Spleen (tissue), 11 donors: ENCODE measurements at regions not wholly inside any gene's neighbourhood (a gene's known extent, or its start where the extent isn't known, plus 50 kb on each side); places are given as distances from the start of the nearest gene placed in this dataset.
A peak's percentile ranks its signal among the peaks of the same experiment; 100 is the strongest.
"Not testable (repeated sequence)": the region's sequence is repeated elsewhere in the genome, so short reads cannot be mapped to it uniquely, and the experiment has no call there.

Experiments used
- DNase-seq: peaks from one replicate; pipeline ENCODE4 v3.0.0-alpha.2; 2020
- H3K27ac ChIP-seq, 8 donors: fragments of 200-600 bp; sonication (generic) in 7 of 8; 1 replicate in 4 of 8; 2 replicates in 4 of 8; pipeline versions ENCODE4 v1.5.0 to v1.8.0; 2016 to 2021; ENCODE audit warnings: inconsistent platforms in 4 of 8, mild to moderate bottlenecking in 4 of 8, moderate library complexity in 1 of 8
- H3K27me3 ChIP-seq, 7 donors: fragments of 200-600 bp; sonication (generic) in 6 of 7; replicated peaks in 1 of 7; 1 replicate in 4 of 7; 2 replicates in 3 of 7; pipeline versions ENCODE4 v1.5.0 to v1.8.0; 2016 to 2021; ENCODE audit warnings: inconsistent platforms in 3 of 7, mild to moderate bottlenecking in 1 of 7
- H3K36me3 ChIP-seq, 6 donors: fragments of 200-600 bp; sonication (generic) in 5 of 6; 1 replicate in 4 of 6; 2 replicates in 2 of 6; pipeline versions ENCODE4 v1.5.0 to v1.8.0; 2016 to 2021; ENCODE audit warnings: inconsistent platforms in 2 of 6
- H3K4me1 ChIP-seq, 6 donors: fragments of 200-600 bp; sonication (generic) in 5 of 6; 1 replicate in 3 of 6; 2 replicates in 3 of 6; pipeline versions ENCODE4 v1.5.0 to v1.8.0; 2016 to 2021; ENCODE audit warnings: inconsistent platforms in 3 of 6
- H3K4me3 ChIP-seq, 8 donors: fragments of 200-600 bp; sonication (generic) in 7 of 8; 1 replicate in 4 of 8; 2 replicates in 4 of 8; pipeline versions ENCODE4 v1.5.0 to v1.8.0; 2016 to 2021; ENCODE audit warnings: inconsistent platforms in 4 of 8, mild to moderate bottlenecking in 4 of 8, moderate library complexity in 2 of 8
- H3K9me3 ChIP-seq, 8 donors: fragments of 200-600 bp; sonication (generic) in 7 of 8; 1 replicate in 4 of 8; 2 replicates in 4 of 8; pipeline versions ENCODE4 v1.5.0 to v1.8.0; 2016 to 2021; ENCODE audit warnings: inconsistent platforms in 4 of 8
- POLR2A ChIP-seq, 3 donors: fragments of 450-650 bp; IDR thresholded peaks; one replicate each; pipeline ENCODE4 v1.5.1; 2017; ENCODE audit warnings: antibody characterized with exemption in 3 of 3, mild to moderate bottlenecking in 1 of 3
- POLR2AphosphoS5 ChIP-seq, 3 donors: sonication (generic); formaldehyde crosslinking; IDR thresholded peaks; one replicate each; pipeline ENCODE4 v1.5.1; 2017; ENCODE audit warnings: antibody characterized with exemption in 3 of 3
- WGBS, 5 donors: extraction: QIAGEN DNeasy Blood & Tissue Kit in 3 of 5; methylation state at CpG; one replicate each; pipeline versions ENCODE4 v1.1.5 to v1.1.7; 2013 to 2018; 5-methylcytosine and 5-hydroxymethylcytosine counted together
- intact Hi-C: fragments of 100-400 bp; cut with DNase I; formaldehyde crosslinking; loops from one replicate; pipeline ENCODE4 v1.15.0; 2023; ENCODE audit warnings: low total_unique reads
- TF ChIP-seq, protein P1 (sequence below), 11 experiments: fragments of 200-600 bp in 7 of 11; fragments of 450-650 bp in 4 of 11; sonication (generic) in 4 of 11; IDR thresholded peaks in 8 of 11; conservative IDR thresholded peaks in 3 of 11; 1 replicate in 7 of 11; 2 replicates in 4 of 11; pipeline versions ENCODE4 v1.4.0 to v1.8.0; 2016 to 2021; ENCODE audit warnings: antibody characterized with exemption in 11 of 11, inconsistent platforms in 4 of 11, mild to moderate bottlenecking in 1 of 11
- donor health status: healthy with polysubstance abuse.
- donor health status: DM: no; HTN: no; CAD: no; lungs with moderate emphysema.
- donor health status: DM: no; HTN: no; CAD: no.
- donor health status: Bipolar disorder and iron deficiency.
- donor health status: healthy.
- donor health status: DM: no; HTN: no; CAD: no.
- donor health status: DM: yes; HTN: yes; CAD: no.

- 73 to 88% (median 80%) methylated on average over 7 of the region's 7 CpGs for WGBS, 5 donors
- H3K36me3 ChIP-seq = no peaks in the 10 kb centered on the region
- DNase-seq = no peak
- intact Hi-C loops = no loop called here
- H3K27me3 ChIP-seq = no peaks in the 10 kb centered on the region
- TF ChIP-seq, protein P1, sequence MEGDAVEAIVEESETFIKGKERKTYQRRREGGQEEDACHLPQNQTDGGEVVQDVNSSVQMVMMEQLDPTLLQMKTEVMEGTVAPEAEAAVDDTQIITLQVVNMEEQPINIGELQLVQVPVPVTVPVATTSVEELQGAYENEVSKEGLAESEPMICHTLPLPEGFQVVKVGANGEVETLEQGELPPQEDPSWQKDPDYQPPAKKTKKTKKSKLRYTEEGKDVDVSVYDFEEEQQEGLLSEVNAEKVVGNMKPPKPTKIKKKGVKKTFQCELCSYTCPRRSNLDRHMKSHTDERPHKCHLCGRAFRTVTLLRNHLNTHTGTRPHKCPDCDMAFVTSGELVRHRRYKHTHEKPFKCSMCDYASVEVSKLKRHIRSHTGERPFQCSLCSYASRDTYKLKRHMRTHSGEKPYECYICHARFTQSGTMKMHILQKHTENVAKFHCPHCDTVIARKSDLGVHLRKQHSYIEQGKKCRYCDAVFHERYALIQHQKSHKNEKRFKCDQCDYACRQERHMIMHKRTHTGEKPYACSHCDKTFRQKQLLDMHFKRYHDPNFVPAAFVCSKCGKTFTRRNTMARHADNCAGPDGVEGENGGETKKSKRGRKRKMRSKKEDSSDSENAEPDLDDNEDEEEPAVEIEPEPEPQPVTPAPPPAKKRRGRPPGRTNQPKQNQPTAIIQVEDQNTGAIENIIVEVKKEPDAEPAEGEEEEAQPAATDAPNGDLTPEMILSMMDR (IDR thresholded peaks at IDR 0.05 in 8 of 11, conservative IDR thresholded peaks at IDR 0.05 in 3 of 11) = no peak
- no peak for TF ChIP-seq POLR2A (IDR thresholded peaks at IDR 0.05)
- H3K27ac ChIP-seq = no peak overlapping the region
- no peak overlapping the region for H3K4me3 ChIP-seq
- no peaks in the 10 kb centered on the region for H3K4me1 ChIP-seq
- peaks cover 0 to 12% (median 1%) of the 10 kb centered on the region in 8 donors for H3K9me3 ChIP-seq
These were observed 287.6 kb upstream of the HNRNPA3 start for GRCh38 chr2:176924909-176925534.

GRCh38 chr2:176926453-176926852, 286.1 kb upstream of the HNRNPA3 start:
- H3K9me3 ChIP-seq = peaks cover 0 to 12% (median 1%) of the 10 kb centered on the region in 8 donors
- TF ChIP-seq, protein P1 (IDR thresholded peaks at IDR 0.05 in 8 of 11, conservative IDR thresholded peaks at IDR 0.05 in 3 of 11) = no peak
- TF ChIP-seq POLR2A (IDR thresholded peaks at IDR 0.05) (no peak), POLR2AphosphoS5 (IDR thresholded peaks at IDR 0.05) (no peak)
- intact Hi-C loops = no loop called here
- 2 to 94% (median 43%) methylated on average over 1 of the region's 1 CpG for WGBS, 5 donors
- DNase-seq = no peak
- no peaks in the 10 kb centered on the region for H3K36me3 ChIP-seq
- H3K4me3 ChIP-seq = no peak overlapping the region
- no peak overlapping the region for H3K27ac ChIP-seq
- H3K4me1 ChIP-seq = no peaks in the 10 kb centered on the region
- no peaks in the 10 kb centered on the region for H3K27me3 ChIP-seq

DNA sequence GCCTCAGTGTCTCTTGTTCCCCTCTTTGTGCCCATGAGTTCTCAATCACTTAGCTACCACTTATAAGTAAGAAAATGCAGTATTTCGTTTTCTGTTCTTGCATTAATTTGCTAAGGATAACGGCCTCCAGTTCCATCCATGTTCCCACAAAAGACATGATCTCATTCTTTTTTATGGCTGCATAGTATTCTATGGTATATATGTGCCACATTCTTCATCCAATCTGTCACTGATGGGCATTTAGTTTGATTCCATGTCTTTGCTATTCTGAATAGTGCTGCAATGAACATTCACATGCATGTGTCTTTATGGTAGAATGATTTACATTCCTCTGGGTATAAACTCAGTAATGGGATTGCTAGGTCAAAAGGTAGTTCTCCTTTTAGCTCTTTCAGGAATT, 283.2 kb upstream of the HNRNPA3 start:
- intact Hi-C loops, DNase-seq, H3K27ac ChIP-seq, H3K27me3 ChIP-seq, H3K4me1 ChIP-seq, H3K4me3 ChIP-seq, H3K36me3 ChIP-seq: not testable (repeated sequence)
- WGBS, 5 donors = 69 to 91% (median 88%) methylated on average over 2 of the region's 2 CpGs
- peaks cover 0 to 12% (median 1%) of the 10 kb centered on the region in 8 donors for H3K9me3 ChIP-seq

GRCh38 chr2:176931588-176932563, 280.7 kb upstream of the HNRNPA3 start:
- TF ChIP-seq, protein P1 (IDR thresholded peaks at IDR 0.05 in 8 of 11, conservative IDR thresholded peaks at IDR 0.05 in 3 of 11) = peak in 1 of 11 experiments; percentile 10
- no peak for TF ChIP-seq POLR2AphosphoS5 (IDR thresholded peaks at IDR 0.05)
- Histone ChIP-seq H3K4me3 (no peak overlapping the region), H3K27ac (peak overlapping the region in 5 of 8 donors; percentile 2 to 55 (median 23)), H3K4me1 (peaks cover 0 to 12% (median 6%) of the 10 kb centered on the region in 6 donors), H3K27me3 (no peaks in the 10 kb centered on the region), H3K9me3 (peaks cover 0 to 3% (median 0%) of the 10 kb centered on the region in 8 donors), H3K36me3 (no peaks in the 10 kb centered on the region)
- 44 to 64% (median 58%) methylated on average over 8 of the region's 8 CpGs for WGBS, 5 donors
- intact Hi-C loops = no loop called here
- no peak for DNase-seq
